Inflammatory macrophage treated with lipopolysaccharide for 4 hours (primary cell): ENCODE measurements at regions not wholly inside any gene's neighbourhood (a gene's known extent, or its start where the extent isn't known, plus 50 kb on each side); places are given as distances from the start of the nearest gene placed in this dataset.
"Not testable (repeated sequence)": the region's sequence is repeated elsewhere in the genome, so short reads cannot be mapped to it uniquely, and the experiment has no call there.

Experiments used
- DNase-seq: peaks from one replicate; pipeline ENCODE4 v3.0.0-alpha.2; 2020

DNA sequence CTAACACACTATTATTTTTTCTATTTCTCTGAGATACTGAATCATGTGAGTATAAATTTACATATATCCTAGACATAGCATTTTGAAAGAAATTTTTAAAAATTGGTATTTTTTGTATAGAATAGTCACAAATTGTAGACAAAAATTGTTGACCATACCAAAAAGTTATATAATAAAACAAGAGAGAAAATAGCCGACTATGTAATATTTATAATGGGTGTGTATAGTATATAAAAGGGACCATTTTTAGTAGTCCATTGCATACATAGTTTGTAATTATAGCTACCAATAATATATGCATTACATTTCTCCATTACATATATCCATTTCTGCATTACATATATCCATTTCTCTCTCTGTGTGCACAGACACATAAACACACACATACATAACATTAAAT lies 590.2 kb downstream of the TMTC2 start:
- DNase-seq, result no peak

- DNase-seq, result no peak
These were observed 584.5 kb downstream of the TMTC2 start for GRCh38 chr12:83271201-83271600.

GRCh38 chr12:83265808-83266207 lies 579.1 kb downstream of the TMTC2 start:
- DNase-seq, result no peak

GRCh38 chr12:83261998-83262397 lies 575.3 kb downstream of the TMTC2 start:
- DNase-seq, result no peak

DNA sequence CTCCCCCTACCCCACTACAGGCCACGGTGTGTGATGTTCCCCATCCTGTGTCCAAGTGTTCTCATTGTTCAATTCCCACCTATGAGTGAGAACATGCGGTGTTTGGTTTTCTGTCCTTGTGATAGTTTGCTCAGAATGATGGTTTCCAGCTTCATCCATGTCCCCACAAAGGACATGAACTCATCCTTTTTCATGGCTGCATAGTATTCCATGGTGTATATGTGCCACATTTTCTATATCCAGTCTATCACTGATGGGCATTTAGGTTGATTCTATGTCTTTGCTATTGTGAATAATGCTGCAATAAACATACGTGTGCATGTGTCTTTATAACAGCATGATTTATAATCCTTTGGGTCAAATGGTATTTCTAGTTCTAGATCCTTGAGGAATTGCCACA lies 573.4 kb downstream of the TMTC2 start:
- DNase-seq, result not testable (repeated sequence)

- DNase-seq, result no peak
These were observed 571.0 kb downstream of the TMTC2 start for GRCh38 chr12:83257726-83258125.

DNA sequence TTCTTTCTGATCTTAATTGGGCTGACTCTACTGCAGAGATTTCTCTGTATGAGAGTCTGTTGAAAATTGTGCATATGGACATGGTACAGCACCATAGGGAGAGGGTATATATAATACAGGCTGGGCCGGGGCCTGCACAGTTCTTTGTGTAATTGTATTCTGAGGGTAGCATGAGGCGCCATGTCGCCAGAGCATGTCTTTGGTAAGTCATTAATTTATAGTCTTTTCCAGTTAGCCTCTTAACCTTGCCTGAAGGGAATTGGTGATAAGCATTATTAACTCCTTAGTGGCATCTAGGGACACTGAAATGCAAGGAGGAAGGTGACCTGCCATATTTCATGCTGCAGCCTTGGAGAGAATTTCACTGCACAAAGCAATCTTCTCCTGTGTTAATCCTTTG lies 569.9 kb downstream of the TMTC2 start:
- DNase-seq, result no peak

- no peak for DNase-seq
These were observed 564.2 kb downstream of the TMTC2 start for GRCh38 chr12:83250866-83251265.

GRCh38 chr12:83245156-83245555 lies 558.5 kb downstream of the TMTC2 start:
- no peak for DNase-seq

DNA sequence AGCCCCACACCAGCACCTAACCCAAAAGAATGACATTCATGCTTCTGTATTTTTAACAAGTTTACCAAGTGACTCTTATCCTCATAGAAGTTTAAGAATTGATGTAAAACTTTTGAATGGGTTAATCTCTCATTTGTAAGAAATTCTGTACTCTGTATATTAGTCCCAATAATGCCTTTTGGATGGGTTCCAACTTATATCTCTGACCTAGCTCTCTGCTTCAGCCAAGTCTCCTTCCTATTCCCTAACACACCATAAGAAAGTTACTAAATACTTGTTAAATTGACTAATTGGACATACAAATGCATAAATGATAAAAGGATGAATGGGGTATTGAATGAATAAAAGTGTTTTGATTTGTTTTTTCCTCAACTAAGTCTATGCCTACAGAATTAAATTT lies 557.3 kb downstream of the TMTC2 start:
- DNase-seq, result no peak

DNA sequence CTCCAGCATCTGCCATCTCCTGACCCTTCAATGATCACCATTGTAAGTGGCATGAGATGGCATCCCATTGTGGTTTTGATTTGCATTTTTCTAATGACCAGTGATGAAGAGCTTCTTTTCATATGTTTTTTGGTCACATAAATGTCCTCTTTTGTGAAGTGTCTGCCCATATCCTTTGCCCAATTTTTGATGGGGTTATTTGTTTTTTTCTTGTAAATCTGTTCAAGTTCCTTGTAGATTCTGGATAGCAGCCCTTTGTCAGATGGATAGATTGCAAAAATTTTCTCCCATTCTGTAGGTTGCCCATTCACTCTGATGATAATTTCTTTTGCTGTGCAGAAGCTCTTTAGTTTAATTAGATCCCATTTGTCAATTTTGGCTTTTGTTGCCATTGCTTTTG lies 547.3 kb downstream of the TMTC2 start:
- DNase-seq, result not testable (repeated sequence)

DNA sequence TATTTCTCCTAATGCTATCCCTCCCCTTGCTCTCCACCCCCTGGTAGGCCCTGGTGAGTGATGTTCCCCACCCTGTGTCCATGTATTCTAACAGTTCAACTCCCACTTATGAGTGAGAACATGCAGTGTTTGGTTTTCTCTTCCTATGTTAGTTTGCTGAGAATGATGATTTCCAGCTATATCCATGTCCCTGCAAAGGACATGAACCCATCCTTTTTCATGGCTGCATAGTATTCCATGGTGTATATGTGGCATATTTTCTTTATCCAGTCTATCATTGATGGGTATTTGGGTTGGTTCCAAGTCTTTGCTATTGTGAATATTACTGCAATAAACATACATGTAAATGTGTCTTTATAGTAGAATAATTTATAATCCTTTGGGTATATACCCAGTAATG lies 540.3 kb downstream of the TMTC2 start:
- DNase-seq, result not testable (repeated sequence)

DNA sequence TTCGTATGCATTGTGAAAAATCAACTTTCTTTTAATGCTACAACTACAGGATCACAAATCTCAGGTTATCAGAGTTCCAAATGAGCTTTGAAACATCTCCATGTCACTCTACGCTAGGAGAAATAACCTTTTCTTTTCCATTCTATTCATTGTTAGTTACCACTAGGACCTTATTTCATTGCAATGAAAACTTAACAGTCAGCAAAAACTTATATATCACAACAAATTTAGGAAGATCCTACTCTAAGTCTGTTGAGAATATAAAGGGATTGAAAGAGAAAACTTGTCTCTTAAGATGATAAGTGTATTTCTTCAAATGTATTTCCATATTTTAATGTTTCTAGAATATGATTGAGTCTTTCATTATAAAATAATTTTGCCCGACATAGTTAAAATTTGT lies 539.1 kb downstream of the TMTC2 start:
- no peak for DNase-seq

- peak; percentile 41 for DNase-seq
These were observed 537.3 kb downstream of the TMTC2 start for GRCh38 chr12:83224012-83224411.

GRCh38 chr12:83220774-83221173 lies 534.1 kb downstream of the TMTC2 start:
- DNase-seq, result no peak

GRCh38 chr12:83216230-83216629 lies 529.5 kb downstream of the TMTC2 start:
- DNase-seq, result no peak

DNA sequence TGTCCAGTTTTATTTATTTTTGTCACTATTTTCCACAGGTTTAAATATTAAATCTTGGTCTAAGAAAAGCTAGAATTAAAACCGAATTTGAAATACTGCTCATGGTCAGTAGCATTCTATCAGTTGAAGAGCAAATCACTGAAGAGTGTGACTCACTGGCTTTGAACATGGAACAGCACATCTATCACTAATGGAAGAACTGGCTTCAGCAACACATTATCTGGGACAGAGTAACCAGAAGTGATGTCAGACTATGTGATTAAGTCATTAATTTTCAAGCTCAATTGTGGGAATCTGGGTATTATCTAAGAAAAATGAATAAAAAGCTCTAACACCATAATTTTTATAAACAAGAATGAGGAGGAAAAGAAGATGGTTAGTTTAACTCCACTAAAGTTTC lies 527.5 kb downstream of the TMTC2 start:
- DNase-seq, result no peak

DNA sequence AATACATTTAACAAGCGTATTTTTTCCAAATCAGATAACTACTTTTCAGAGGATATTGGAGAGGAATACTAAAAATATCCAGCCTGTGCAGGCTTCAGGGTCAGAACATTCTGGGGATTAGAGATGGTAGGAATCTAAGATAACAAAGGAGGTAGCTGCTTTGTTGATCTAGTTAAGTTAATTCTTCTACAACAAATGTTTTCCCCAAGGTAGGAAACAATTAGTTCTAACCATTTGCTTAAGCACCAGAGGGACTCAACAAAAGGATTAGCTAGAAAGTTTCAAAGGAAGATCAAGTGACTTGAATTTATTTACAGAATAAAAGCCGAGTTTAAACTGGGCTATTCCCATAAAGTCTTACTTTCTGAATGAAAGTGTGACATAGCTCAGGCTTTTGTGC lies 524.2 kb downstream of the TMTC2 start:
- no peak for DNase-seq

GRCh38 chr12:83199069-83199468 lies 512.4 kb downstream of the TMTC2 start:
- no peak for DNase-seq

DNA sequence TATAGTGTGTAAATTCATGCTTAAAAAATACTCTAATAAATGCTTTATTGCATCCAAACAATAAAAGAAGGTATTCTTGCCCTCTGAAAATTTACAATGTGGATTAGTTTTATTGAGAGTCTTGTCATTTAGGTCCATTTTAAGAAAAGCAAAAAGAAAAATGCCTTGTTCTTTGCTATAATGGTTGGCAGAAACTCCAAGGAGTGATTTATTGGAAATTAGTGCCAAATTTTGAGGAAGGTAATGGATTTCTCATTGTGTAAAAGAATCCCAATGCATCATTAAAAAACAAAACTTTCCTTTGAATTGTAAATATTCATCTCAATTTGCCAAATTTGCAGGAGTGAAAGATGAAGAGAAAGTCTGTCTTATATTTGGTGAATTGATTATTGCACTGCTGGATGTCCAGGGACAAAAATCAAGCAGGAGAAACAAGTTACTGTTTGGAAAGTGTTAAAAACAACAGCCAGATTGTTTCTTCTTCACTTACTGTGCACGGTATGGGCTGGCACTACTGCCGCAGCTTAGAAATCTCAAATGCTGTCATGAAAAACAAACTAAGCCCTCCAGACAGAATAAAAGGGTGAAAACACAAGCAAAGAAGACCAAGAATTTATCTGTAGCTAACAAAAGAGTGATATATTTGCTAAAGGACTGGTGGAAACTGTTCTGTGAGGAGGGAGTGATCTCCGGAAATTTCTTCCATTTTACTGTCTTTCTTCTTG lies 511.7 kb downstream of the TMTC2 start:
- DNase-seq, result no peak

GRCh38 chr12:83197483-83197914 lies 510.8 kb downstream of the TMTC2 start:
- DNase-seq, result no peak

DNA sequence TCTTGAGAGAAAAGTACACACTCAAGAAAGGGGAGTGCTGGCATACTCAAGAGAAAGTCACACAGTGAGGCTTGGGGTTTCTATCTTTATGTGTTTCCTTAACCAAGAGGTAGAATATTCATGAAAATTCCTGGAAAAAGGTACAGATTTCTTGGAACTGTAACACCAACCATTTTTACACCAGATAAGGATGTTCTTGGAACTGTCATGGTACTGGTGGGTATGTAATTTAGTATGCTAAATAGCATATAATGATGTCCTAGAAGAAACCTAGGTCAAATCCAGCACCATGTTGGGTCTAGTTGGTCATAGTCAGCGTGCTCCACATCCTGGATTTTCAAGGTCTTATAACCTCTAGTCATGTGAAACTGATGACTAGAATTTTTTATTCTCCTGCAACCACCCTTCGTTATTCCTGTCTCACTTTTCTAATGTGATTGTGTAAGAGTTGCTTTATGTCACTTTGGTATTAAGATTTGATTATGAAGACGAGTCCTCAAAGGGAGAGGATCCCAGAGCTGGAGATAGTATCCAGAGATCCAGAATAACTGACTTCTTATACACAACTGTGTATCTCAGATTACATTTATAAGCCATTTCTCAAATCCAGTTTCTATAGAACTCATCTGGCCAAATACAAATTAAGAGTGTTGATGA lies 510.1 kb downstream of the TMTC2 start:
- no peak for DNase-seq

DNA sequence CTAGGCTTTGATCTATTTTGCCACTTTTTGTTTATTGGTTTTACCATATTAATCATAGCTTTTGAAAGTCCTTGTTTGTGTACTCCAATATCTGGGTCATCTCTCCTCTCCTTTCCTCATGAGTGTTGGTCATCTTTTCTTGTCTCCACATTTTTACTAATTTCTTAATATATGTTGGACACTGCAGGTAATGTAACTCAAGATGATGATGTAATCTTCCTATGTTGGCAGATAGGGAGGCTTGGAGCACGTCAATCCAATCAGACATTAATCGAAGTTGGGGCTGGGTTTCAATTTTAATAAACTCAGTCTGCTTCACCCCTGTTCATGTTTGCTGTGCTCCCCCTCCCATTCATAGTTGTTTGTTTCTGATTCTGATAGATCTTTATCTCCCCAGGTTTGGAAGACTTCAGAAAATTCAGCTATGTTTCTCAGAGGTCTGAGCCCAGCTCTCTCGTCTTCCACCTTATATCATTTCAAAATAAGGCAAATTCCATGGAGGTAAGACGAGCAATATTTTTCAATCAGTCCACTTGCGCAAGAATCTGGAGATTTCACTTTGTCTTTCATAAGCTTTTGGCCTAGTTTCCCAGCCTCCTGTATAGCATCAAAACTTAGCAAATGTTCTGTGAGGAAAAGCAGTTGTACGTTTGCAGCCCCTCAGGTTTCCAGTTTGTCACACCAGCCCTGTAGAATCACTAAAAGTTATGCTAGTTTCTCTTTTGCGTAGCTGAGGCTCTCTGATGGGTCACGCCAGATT lies 504.1 kb downstream of the TMTC2 start:
- no peak for DNase-seq

- no peak for DNase-seq
These were observed 499.7 kb downstream of the TMTC2 start for GRCh38 chr12:83186419-83186818.
